ENCODE measurements at regions not wholly inside any gene's neighbourhood (a gene's known extent, or its start where the extent isn't known, plus 50 kb on each side); places are given as distances from the start of the nearest gene placed in this dataset.

- H3K4me3 ChIP-seq (ENCODE audit: low read depth in 2 of 2, low read length in 2 of 2), result no peak overlapping the region
- intact Hi-C loops (cut with micrococcal nuclease; ENCODE audit: unreplicated experiment) (no loop called here), in situ Hi-C loops (cut with HindIII; ENCODE audit: low pct_unique_long_range_greater_than_20kb, low sequenced_read_pairs) (no loop called here)
- TF ChIP-seq POLR2AphosphoS5 (IDR thresholded peaks at IDR 0.05; ENCODE audit: low read depth, low read length), result no peak
- TF ChIP-seq SIN3A (IDR thresholded peaks at IDR 0.05; ENCODE audit: borderline replicate concordance, insufficient read depth, low read depth, low read length), result no peak
- TF ChIP-seq TCF7L2 (IDR thresholded peaks at IDR 0.05; ENCODE audit: low read depth, low read length), result no peak
- TF ChIP-seq CTCF (IDR thresholded peaks at IDR 0.05), result no peak
- TF ChIP-seq, protein P1, sequence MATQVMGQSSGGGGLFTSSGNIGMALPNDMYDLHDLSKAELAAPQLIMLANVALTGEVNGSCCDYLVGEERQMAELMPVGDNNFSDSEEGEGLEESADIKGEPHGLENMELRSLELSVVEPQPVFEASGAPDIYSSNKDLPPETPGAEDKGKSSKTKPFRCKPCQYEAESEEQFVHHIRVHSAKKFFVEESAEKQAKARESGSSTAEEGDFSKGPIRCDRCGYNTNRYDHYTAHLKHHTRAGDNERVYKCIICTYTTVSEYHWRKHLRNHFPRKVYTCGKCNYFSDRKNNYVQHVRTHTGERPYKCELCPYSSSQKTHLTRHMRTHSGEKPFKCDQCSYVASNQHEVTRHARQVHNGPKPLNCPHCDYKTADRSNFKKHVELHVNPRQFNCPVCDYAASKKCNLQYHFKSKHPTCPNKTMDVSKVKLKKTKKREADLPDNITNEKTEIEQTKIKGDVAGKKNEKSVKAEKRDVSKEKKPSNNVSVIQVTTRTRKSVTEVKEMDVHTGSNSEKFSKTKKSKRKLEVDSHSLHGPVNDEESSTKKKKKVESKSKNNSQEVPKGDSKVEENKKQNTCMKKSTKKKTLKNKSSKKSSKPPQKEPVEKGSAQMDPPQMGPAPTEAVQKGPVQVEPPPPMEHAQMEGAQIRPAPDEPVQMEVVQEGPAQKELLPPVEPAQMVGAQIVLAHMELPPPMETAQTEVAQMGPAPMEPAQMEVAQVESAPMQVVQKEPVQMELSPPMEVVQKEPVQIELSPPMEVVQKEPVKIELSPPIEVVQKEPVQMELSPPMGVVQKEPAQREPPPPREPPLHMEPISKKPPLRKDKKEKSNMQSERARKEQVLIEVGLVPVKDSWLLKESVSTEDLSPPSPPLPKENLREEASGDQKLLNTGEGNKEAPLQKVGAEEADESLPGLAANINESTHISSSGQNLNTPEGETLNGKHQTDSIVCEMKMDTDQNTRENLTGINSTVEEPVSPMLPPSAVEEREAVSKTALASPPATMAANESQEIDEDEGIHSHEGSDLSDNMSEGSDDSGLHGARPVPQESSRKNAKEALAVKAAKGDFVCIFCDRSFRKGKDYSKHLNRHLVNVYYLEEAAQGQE (IDR thresholded peaks at IDR 0.05; ENCODE audit: insufficient read depth in 1 of 2, low read depth in 2 of 2, low read length in 1 of 2), result no peak
- ChIA-PET CTCF (no interaction called here), POLR2A (no interaction called here)
- H3K27ac ChIP-seq (ENCODE audit: low read length), result no peak overlapping the region
- ATAC-seq (no peak), DNase-seq (ENCODE audit: low read depth, low spot score) (no peak)
- no peaks in the 10 kb centered on the region for H3K27me3 ChIP-seq (ENCODE audit: control insufficient read depth, insufficient read depth, low read length)
- no peaks in the 10 kb centered on the region for H3K4me1 ChIP-seq (ENCODE audit: control insufficient read depth, insufficient read depth, low read length)
- H3K36me3 ChIP-seq (ENCODE audit: control insufficient read depth, insufficient read depth, low read length), result no peaks in the 10 kb centered on the region
- BruUV-seq (replicated peaks), result no TSS peak
- no peaks in the 10 kb centered on the region for H3K9me3 ChIP-seq (ENCODE audit: control insufficient read depth, insufficient read depth, low read depth, low read length)
These were observed 567.4 kb downstream of the CCDC171 start for GRCh38 chr9:16120231-16120641.

DNA sequence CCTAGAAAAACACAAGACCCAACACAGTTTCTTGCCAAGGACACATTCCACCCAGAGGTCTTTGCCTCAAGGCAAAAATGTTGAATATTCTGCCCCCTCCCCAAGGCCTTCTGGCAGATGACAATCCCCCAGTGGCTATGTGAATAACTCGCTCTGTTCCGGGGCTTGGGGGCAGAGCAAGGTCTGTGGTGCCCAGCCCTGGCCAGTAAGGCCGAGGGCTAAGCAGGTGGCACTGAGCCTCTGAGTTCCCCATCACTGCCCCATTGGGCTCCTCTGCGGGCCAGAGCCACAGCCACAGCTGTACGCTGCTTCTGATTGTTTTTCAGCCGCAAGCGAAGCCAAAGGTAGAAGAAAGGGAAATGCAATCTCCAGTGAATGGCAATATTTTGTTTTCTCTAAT lies 567.9 kb downstream of the CCDC171 start:
- no peak overlapping the region for H3K4me3 ChIP-seq (ENCODE audit: low read depth in 2 of 2, low read length in 2 of 2)
- intact Hi-C loops (cut with micrococcal nuclease; ENCODE audit: unreplicated experiment) (no loop called here), in situ Hi-C loops (cut with HindIII; ENCODE audit: low pct_unique_long_range_greater_than_20kb, low sequenced_read_pairs) (no loop called here)
- DNase-seq (ENCODE audit: low read depth, low spot score) (no peak), ATAC-seq (no peak)
- BruUV-seq (replicated peaks), result no TSS peak
- ChIA-PET POLR2A (no interaction called here), CTCF (no interaction called here)
- no peak overlapping the region for H3K27ac ChIP-seq (ENCODE audit: low read length)
- no peaks in the 10 kb centered on the region for H3K36me3 ChIP-seq (ENCODE audit: control insufficient read depth, insufficient read depth, low read length)
- no peak for TF ChIP-seq TCF7L2 (IDR thresholded peaks at IDR 0.05; ENCODE audit: low read depth, low read length)
- TF ChIP-seq POLR2AphosphoS5 (IDR thresholded peaks at IDR 0.05; ENCODE audit: low read depth, low read length), result no peak
- no peak for TF ChIP-seq SIN3A (IDR thresholded peaks at IDR 0.05; ENCODE audit: borderline replicate concordance, insufficient read depth, low read depth, low read length)
- no peak for TF ChIP-seq CTCF (IDR thresholded peaks at IDR 0.05)
- TF ChIP-seq, protein P1 (IDR thresholded peaks at IDR 0.05; ENCODE audit: insufficient read depth in 1 of 2, low read depth in 2 of 2, low read length in 1 of 2), result no peak
- no peaks in the 10 kb centered on the region for H3K27me3 ChIP-seq (ENCODE audit: control insufficient read depth, insufficient read depth, low read length)
- no peaks in the 10 kb centered on the region for H3K4me1 ChIP-seq (ENCODE audit: control insufficient read depth, insufficient read depth, low read length)
- H3K9me3 ChIP-seq (ENCODE audit: control insufficient read depth, insufficient read depth, low read depth, low read length), result no peaks in the 10 kb centered on the region
